HG03457 (cell line): ENCODE measurements at regions not wholly inside any gene's neighbourhood (a gene's known extent, or its start where the extent isn't known, plus 50 kb on each side); places are given as distances from the start of the nearest gene placed in this dataset.
A peak's percentile ranks its signal among the peaks of the same experiment; 100 is the strongest.
"Not testable (repeated sequence)": the region's sequence is repeated elsewhere in the genome, so short reads cannot be mapped to it uniquely, and the experiment has no call there.

Experiments used
- ATAC-seq: cut with Tn5 transposase; IDR thresholded peaks from one replicate; pipeline ENCODE4 v1.9.1; 2021; ENCODE audit warnings: moderate number of reproducible peaks; ENCODE audit not compliant: unreplicated experiment

GRCh38 chr10:23643111-23643780, 204.4 kb downstream of the OTUD1 start:
- ATAC-seq: no peak

- ATAC-seq: no peak
Observed at GRCh38 chr10:23648618-23649017, 209.7 kb downstream of the OTUD1 start.

- no peak for ATAC-seq
Observed at GRCh38 chr10:23656735-23657134, 217.9 kb downstream of the OTUD1 start.

GRCh38 chr10:23657677-23658076, 218.8 kb downstream of the OTUD1 start:
- ATAC-seq: no peak

- ATAC-seq: not testable (repeated sequence)
Observed at GRCh38 chr10:23671866-23672265, 233.0 kb downstream of the OTUD1 start.

- no peak for ATAC-seq
Observed at GRCh38 chr10:23675585-23675984, 236.7 kb downstream of the OTUD1 start.

GRCh38 chr10:23676296-23676695, 237.4 kb downstream of the OTUD1 start:
- no peak for ATAC-seq

GRCh38 chr10:23686722-23687121, 247.8 kb downstream of the OTUD1 start:
- ATAC-seq: no peak

GRCh38 chr10:23692736-23693135, 253.9 kb downstream of the OTUD1 start:
- no peak for ATAC-seq

- ATAC-seq: no peak
Observed at GRCh38 chr10:23693501-23693901, 254.6 kb downstream of the OTUD1 start.

- ATAC-seq: no peak
Observed at GRCh38 chr10:23693925-23694324, 255.1 kb downstream of the OTUD1 start.

- no peak for ATAC-seq
Observed at GRCh38 chr10:23694446-23694920, 255.6 kb downstream of the OTUD1 start.

GRCh38 chr10:23694921-23695824, 256.3 kb downstream of the OTUD1 start:
- ATAC-seq: no peak

- no peak for ATAC-seq
Observed at GRCh38 chr10:23695825-23696420, 257.0 kb downstream of the OTUD1 start.

- ATAC-seq: no peak
Observed at GRCh38 chr10:23696476-23696875, 257.6 kb downstream of the OTUD1 start.

GRCh38 chr10:23702977-23703414, 264.1 kb downstream of the OTUD1 start:
- peak; percentile 96 for ATAC-seq

GRCh38 chr10:23715363-23715762, 276.5 kb downstream of the OTUD1 start:
- ATAC-seq: no peak

- no peak for ATAC-seq
Observed at GRCh38 chr10:23717913-23718312, 279.0 kb downstream of the OTUD1 start.

GRCh38 chr10:23718946-23719345, 280.1 kb downstream of the OTUD1 start:
- no peak for ATAC-seq

GRCh38 chr10:23723796-23724195, 284.9 kb downstream of the OTUD1 start:
- no peak for ATAC-seq

GRCh38 chr10:23725548-23725947, 286.7 kb downstream of the OTUD1 start:
- ATAC-seq: no peak

GRCh38 chr10:23742368-23742767, 303.5 kb downstream of the OTUD1 start:
- ATAC-seq: peak; percentile 90
